ENCODE measurements at regions not wholly inside any gene's neighbourhood (a gene's known extent, or its start where the extent isn't known, plus 50 kb on each side); places are given as distances from the start of the nearest gene placed in this dataset.

- TF ChIP-seq YY1 (IDR thresholded peaks at IDR 0.05; ENCODE audit: low read depth) = no peak
- TF ChIP-seq NFIC (IDR thresholded peaks at IDR 0.05) = no peak
- TF ChIP-seq, protein P1, sequence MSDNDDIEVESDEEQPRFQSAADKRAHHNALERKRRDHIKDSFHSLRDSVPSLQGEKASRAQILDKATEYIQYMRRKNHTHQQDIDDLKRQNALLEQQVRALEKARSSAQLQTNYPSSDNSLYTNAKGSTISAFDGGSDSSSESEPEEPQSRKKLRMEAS (IDR thresholded peaks at IDR 0.05) = no peak
- TF ChIP-seq, protein P2, sequence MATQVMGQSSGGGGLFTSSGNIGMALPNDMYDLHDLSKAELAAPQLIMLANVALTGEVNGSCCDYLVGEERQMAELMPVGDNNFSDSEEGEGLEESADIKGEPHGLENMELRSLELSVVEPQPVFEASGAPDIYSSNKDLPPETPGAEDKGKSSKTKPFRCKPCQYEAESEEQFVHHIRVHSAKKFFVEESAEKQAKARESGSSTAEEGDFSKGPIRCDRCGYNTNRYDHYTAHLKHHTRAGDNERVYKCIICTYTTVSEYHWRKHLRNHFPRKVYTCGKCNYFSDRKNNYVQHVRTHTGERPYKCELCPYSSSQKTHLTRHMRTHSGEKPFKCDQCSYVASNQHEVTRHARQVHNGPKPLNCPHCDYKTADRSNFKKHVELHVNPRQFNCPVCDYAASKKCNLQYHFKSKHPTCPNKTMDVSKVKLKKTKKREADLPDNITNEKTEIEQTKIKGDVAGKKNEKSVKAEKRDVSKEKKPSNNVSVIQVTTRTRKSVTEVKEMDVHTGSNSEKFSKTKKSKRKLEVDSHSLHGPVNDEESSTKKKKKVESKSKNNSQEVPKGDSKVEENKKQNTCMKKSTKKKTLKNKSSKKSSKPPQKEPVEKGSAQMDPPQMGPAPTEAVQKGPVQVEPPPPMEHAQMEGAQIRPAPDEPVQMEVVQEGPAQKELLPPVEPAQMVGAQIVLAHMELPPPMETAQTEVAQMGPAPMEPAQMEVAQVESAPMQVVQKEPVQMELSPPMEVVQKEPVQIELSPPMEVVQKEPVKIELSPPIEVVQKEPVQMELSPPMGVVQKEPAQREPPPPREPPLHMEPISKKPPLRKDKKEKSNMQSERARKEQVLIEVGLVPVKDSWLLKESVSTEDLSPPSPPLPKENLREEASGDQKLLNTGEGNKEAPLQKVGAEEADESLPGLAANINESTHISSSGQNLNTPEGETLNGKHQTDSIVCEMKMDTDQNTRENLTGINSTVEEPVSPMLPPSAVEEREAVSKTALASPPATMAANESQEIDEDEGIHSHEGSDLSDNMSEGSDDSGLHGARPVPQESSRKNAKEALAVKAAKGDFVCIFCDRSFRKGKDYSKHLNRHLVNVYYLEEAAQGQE (IDR thresholded peaks at IDR 0.05; ENCODE audit: low read depth) = no peak
- TF ChIP-seq TAF1 (IDR thresholded peaks at IDR 0.05; ENCODE audit: low read depth) = no peak
- TF ChIP-seq EP300 (IDR thresholded peaks at IDR 0.05; ENCODE audit: borderline replicate concordance) = no peak
- no peak for TF ChIP-seq EGR1 (IDR thresholded peaks at IDR 0.05)
- no peak for TF ChIP-seq CEBPB (IDR thresholded peaks at IDR 0.05)
- no peak for TF ChIP-seq TCF12 (IDR thresholded peaks at IDR 0.05; ENCODE audit: low read depth)
- TF ChIP-seq RAD21 (IDR thresholded peaks at IDR 0.05; ENCODE audit: low read depth) = no peak
These were observed 161.2 kb downstream of the OTOL1 start for GRCh38 chr3:161657786-161658185.
